HepG2 (cell line): ENCODE measurements at regions not wholly inside any gene's neighbourhood (a gene's known extent, or its start where the extent isn't known, plus 50 kb on each side); places are given as distances from the start of the nearest gene placed in this dataset.

Experiments
- ATAC-seq: fragments of 200-7000 bp; cut with Tn5 transposase; 3 replicates; pipeline ENCODE4 v1.9.1; 2020; ENCODE audit warnings: mild to moderate bottlenecking, moderate library complexity
- BruUV-seq: library from RNA; stranded (reverse); fragments of 400-500 nt; replicated peaks from 2 replicates; lab custom pipeline; 2021; lab: Mats Ljungman, UMichigan
- CTCF ChIA-PET: fragments of 300-600 bp; formaldehyde crosslinking; extraction: SDS; loops from one replicate; lab custom pipeline; 2021; ENCODE audit warnings: low total read pairs, inconsistent platforms, low intra/inter-chr PET ratio; lab: Yijun Ruan, JAX
- POLR2A ChIA-PET: fragments of 350-600 bp; sonication (Branson Sonifier 250); formaldehyde crosslinking; loops from one replicate; lab custom pipeline; 2020; ENCODE audit warnings: antibody characterized with exemption, inconsistent platforms; lab: Yijun Ruan, JAX
- DNase-seq: peaks from one replicate; pipeline ENCODE4 v3.0.0-alpha.2; 2015; ENCODE audit warnings: low spot score
- FAIRE-seq: peaks from 3 replicates; lab custom pipeline; 2011; peaks lifted over from hg19 to GRCh38; lab: Jason Lieb, UNC
- H2AFZ ChIP-seq: one replicate; pipeline ENCODE4 v1.6.1; 2011; ENCODE audit warnings: low read length, inconsistent platforms
- H3K27ac ChIP-seq: fragments of 300-600 bp; 3 replicates; pipeline ENCODE4 v1.8.0; 2011; ENCODE audit warnings: mixed run types, mild to moderate bottlenecking, mixed read lengths, low read length, inconsistent platforms; ENCODE audit not compliant: insufficient read depth; ENCODE audit errors: extremely low read length
- H3K27me3 ChIP-seq, 2 experiments: fragments of 200-600 bp in 1 of 2; 2 replicates in 1 of 2; 3 replicates in 1 of 2; pipeline versions ENCODE4 v1.6.0 to v1.8.0; 2011; ENCODE audit warnings: low read length in 2 of 2, mild to moderate bottlenecking in 2 of 2, moderate library complexity in 2 of 2, inconsistent platforms in 1 of 2; ENCODE audit not compliant: insufficient read depth in 2 of 2, control insufficient read depth in 1 of 2
- H3K36me3 ChIP-seq, 2 experiments: fragments of 200-600 bp in 1 of 2; replicated peaks in 1 of 2; 2 replicates in 1 of 2; 3 replicates in 1 of 2; pipeline versions ENCODE4 v1.5.1 to v1.8.0; 2011; ENCODE audit warnings: low read length in 2 of 2, inconsistent platforms in 1 of 2; ENCODE audit not compliant: insufficient read depth in 2 of 2, control insufficient read depth in 1 of 2
- H3K4me1 ChIP-seq: 2 replicates; pipeline ENCODE4 v1.5.1; 2012; ENCODE audit warnings: low read length, inconsistent platforms; ENCODE audit not compliant: insufficient read depth
- H3K4me2 ChIP-seq: 2 replicates; pipeline ENCODE4 v1.6.0; 2011; ENCODE audit warnings: low read depth, low read length, inconsistent platforms
- H3K4me3 ChIP-seq, 3 experiments: fragments of 200-600 bp in 1 of 3; sonication (generic), shearing (Covaris generic) in 1 of 3; replicated peaks in 1 of 3; 2 replicates each; pipeline ENCODE4 v1.5.1; 2011 to 2016; ENCODE audit warnings: low read length in 3 of 3, inconsistent platforms in 2 of 3, low read depth in 2 of 3, mild to moderate bottlenecking in 2 of 3, control low read depth in 1 of 3, mixed read lengths in 1 of 3; ENCODE audit not compliant: insufficient read depth in 1 of 3
- H3K79me2 ChIP-seq: one replicate; pipeline ENCODE4 v1.6.1; 2011; ENCODE audit warnings: low read length, inconsistent platforms; ENCODE audit not compliant: insufficient read depth
- H3K9ac ChIP-seq: 2 replicates; pipeline ENCODE4 v1.6.0; 2011; ENCODE audit warnings: mild to moderate bottlenecking, low read depth, low read length, inconsistent platforms; ENCODE audit not compliant: insufficient read depth
- H3K9me3 ChIP-seq: 2 replicates; pipeline ENCODE4 v1.5.1; 2012; ENCODE audit warnings: mild to moderate bottlenecking, low read length
- H4K20me1 ChIP-seq: 2 replicates; pipeline ENCODE4 v1.6.0; 2011; ENCODE audit warnings: inconsistent platforms, mild to moderate bottlenecking, low read length, moderate library complexity; ENCODE audit not compliant: insufficient read depth
- CENPX ChIP-seq: sonication (generic); formaldehyde crosslinking; IDR thresholded peaks from 2 replicates; pipeline ENCODE4 v1.9.0; 2021; ENCODE audit warnings: mild to moderate bottlenecking, missing genetic modification reagents, moderate library complexity
- KLF16 ChIP-seq, 2 experiments: sonication (generic) in 1 of 2; formaldehyde crosslinking in 1 of 2; IDR thresholded peaks; 2 replicates each; pipeline versions ENCODE4 v1.6.1 to v1.8.0; 2016 to 2023; ENCODE audit warnings: missing genetic modification reagents in 2 of 2, missing compliant biosample characterization in 1 of 2
- MIER3 ChIP-seq: IDR thresholded peaks from 2 replicates; pipeline ENCODE4 v1.6.1; 2016; ENCODE audit warnings: missing compliant biosample characterization, borderline replicate concordance
- ZFP90 ChIP-seq: sonication (generic); formaldehyde crosslinking; IDR thresholded peaks from 2 replicates; pipeline ENCODE4 v1.8.0; 2022; ENCODE audit warnings: missing genetic modification reagents, mild to moderate bottlenecking, inconsistent platforms, borderline replicate concordance
- ZHX1 ChIP-seq: sonication (generic); formaldehyde crosslinking; IDR thresholded peaks from 2 replicates; pipeline ENCODE4 v1.8.1; 2022; ENCODE audit warnings: low read depth, mild to moderate bottlenecking, missing genetic modification reagents
- ZNF138 ChIP-seq: sonication (generic); formaldehyde crosslinking; IDR thresholded peaks from 2 replicates; pipeline ENCODE4 v1.5.0; 2020; ENCODE audit warnings: mild to moderate bottlenecking, low read depth, missing genetic modification reagents
- ZNF33B ChIP-seq: sonication (generic); formaldehyde crosslinking; IDR thresholded peaks from 2 replicates; pipeline ENCODE4 v1.5.1; 2020; ENCODE audit warnings: mild to moderate bottlenecking, missing genetic modification reagents
- ZNF446 ChIP-seq: sonication (generic); formaldehyde crosslinking; IDR thresholded peaks from 2 replicates; pipeline ENCODE4 v1.5.0; 2020; ENCODE audit warnings: mild to moderate bottlenecking, missing genetic modification reagents
- ZNF510 ChIP-seq: sonication (generic); formaldehyde crosslinking; IDR thresholded peaks from 2 replicates; pipeline ENCODE4 v1.4.0; 2020; ENCODE audit warnings: low read depth, mild to moderate bottlenecking, missing genetic modification reagents
- ZNF646 ChIP-seq: sonication (generic); formaldehyde crosslinking; IDR thresholded peaks from 2 replicates; pipeline ENCODE4 v1.9.0; 2021; ENCODE audit warnings: mild to moderate bottlenecking, missing genetic modification reagents
- ZNF749 ChIP-seq: sonication (generic); formaldehyde crosslinking; IDR thresholded peaks from 2 replicates; pipeline ENCODE4 v1.8.0; 2022; ENCODE audit warnings: mild to moderate bottlenecking, missing genetic modification reagents, moderate library complexity, borderline replicate concordance
- ZSCAN22 ChIP-seq: sonication (generic); formaldehyde crosslinking; IDR thresholded peaks from 2 replicates; pipeline ENCODE4 v1.4.0; 2020; ENCODE audit warnings: mild to moderate bottlenecking, missing genetic modification reagents
- WGBS: methylation state at CpG from one replicate; pipeline ENCODE4 v1.1.6; 2017; ENCODE audit warnings: low lambda C conversion rate; 5-methylcytosine and 5-hydroxymethylcytosine counted together
- in situ Hi-C: cut with HindIII; loops from 2 replicates; pipeline ENCODE4 v1.10.0; 2017; ENCODE audit warnings: low pct_unique_long_range_greater_than_20kb; ENCODE audit not compliant: extremely low pct_ligation_motif_present
- intact Hi-C: fragments of 100-400 bp; cut with micrococcal nuclease; formaldehyde crosslinking; loops from one replicate; pipeline ENCODE4 v1.10.0; 2022; ENCODE audit not compliant: unreplicated experiment

DNA sequence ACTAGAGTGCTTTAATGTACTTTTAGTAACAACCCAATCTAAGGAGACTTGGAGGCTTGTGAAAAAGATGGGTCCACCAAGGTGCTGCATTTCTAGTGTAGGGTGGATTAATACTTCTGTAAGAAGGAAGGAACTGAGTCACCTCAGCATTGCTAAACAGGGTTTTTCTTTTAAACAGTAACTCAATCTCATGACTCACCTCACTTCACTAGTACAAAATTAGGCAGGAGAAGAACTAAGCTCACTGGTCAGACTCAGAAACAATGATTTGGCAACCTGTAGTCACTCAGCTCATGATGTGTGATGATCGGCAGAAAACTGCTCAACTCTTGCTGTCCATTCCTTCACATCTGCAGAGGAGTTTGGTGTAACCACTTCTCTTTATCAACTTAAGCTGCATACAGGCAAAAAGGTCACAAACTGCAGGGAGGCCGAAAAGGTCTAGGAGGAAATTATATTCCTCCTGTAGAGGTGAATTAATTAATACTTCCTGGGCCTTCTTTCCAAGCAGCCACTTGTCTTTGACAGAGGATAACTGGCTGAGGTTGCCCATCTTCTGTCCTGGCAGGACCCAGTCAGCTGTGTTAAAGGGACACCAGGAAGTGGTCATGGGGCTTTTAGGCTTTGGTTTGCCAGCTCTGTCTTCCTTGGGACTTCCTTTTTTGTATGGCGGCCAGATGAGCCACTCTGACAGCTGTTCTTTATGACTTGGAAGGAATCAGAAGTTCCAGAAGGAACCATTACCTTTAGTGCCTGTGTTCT, 466.9 kb downstream of the FUT8 start:
- Histone ChIP-seq H3K27ac (no peak overlapping the region), H3K9ac (no peak overlapping the region), H3K27me3 (peaks cover 0 to 6% of the 10 kb centered on the region in 2 experiments; a peak in 1 of 5 replicates), H3K4me2 (no peak overlapping the region), H3K79me2 (no peaks in the 10 kb centered on the region), H3K9me3 (peaks cover 5% of the 10 kb centered on the region; the same call in 1 of the 2 replicates), H3K4me3 (no peak overlapping the region), H2AFZ (no peak overlapping the region), H3K4me1 (no peaks in the 10 kb centered on the region), H3K36me3 (no peaks in the 10 kb centered on the region), H4K20me1 (no peaks in the 10 kb centered on the region)
- CTCF ChIA-PET = no interaction called here
- in situ Hi-C loops = no loop called here
- 26% methylated on average over 3 of the region's 3 CpGs for WGBS
- BruUV-seq = no TSS peak
- DNase-seq (no peak), ATAC-seq (no peak), FAIRE-seq (no peak)
- intact Hi-C loops = no loop called here
- POLR2A ChIA-PET = interaction anchor here (0.5 kb wide), 1 partner anchor 9 kb away, joined by 3 read pairs; no protein-coding TSS in a partner anchor
- TF ChIP-seq ZNF510 (CRISPR knock-in tag) (no peak), ZNF646 (CRISPR knock-in tag) (no peak), ZNF446 (CRISPR knock-in tag) (no peak), ZNF33B (no peak), ZHX1 (CRISPR knock-in tag) (no peak), ZNF749 (no peak), CENPX (CRISPR knock-in tag) (no peak), ZFP90 (no peak), MIER3 (CRISPR knock-in tag) (no peak), ZNF138 (no peak), KLF16 (CRISPR knock-in tag; IDR thresholded peaks at IDR 0.05) (no peak), ZSCAN22 (CRISPR knock-in tag) (no peak)
